Loucy (cell line): ENCODE measurements at regions not wholly inside any gene's neighbourhood (a gene's known extent, or its start where the extent isn't known, plus 50 kb on each side); places are given as distances from the start of the nearest gene placed in this dataset.

Experiments used
- EZH2phosphoT487 ChIP-seq: fragments of 200-600 bp; IDR thresholded peaks from 2 replicates; pipeline ENCODE4 v1.6.1; 2018; ENCODE audit warnings: antibody characterized with exemption, mild to moderate bottlenecking, moderate library complexity, borderline replicate concordance
- TF ChIP-seq, protein P1 (sequence below): fragments of 200-600 bp; sonication (generic); conservative IDR thresholded peaks from 2 replicates; pipeline ENCODE4 v1.5.1; 2014; ENCODE audit warnings: mild to moderate bottlenecking, antibody characterized with exemption, low read length

- TF ChIP-seq, protein P1, sequence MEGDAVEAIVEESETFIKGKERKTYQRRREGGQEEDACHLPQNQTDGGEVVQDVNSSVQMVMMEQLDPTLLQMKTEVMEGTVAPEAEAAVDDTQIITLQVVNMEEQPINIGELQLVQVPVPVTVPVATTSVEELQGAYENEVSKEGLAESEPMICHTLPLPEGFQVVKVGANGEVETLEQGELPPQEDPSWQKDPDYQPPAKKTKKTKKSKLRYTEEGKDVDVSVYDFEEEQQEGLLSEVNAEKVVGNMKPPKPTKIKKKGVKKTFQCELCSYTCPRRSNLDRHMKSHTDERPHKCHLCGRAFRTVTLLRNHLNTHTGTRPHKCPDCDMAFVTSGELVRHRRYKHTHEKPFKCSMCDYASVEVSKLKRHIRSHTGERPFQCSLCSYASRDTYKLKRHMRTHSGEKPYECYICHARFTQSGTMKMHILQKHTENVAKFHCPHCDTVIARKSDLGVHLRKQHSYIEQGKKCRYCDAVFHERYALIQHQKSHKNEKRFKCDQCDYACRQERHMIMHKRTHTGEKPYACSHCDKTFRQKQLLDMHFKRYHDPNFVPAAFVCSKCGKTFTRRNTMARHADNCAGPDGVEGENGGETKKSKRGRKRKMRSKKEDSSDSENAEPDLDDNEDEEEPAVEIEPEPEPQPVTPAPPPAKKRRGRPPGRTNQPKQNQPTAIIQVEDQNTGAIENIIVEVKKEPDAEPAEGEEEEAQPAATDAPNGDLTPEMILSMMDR: no peak
- TF ChIP-seq EZH2phosphoT487: no peak
Measured at GRCh38 chrX:25105221-25105620, 89.5 kb upstream of the ARX start.
